ENCODE measurements at regions not wholly inside any gene's neighbourhood (a gene's known extent, or its start where the extent isn't known, plus 50 kb on each side); places are given as distances from the start of the nearest gene placed in this dataset.
A peak's percentile ranks its signal among the peaks of the same experiment; 100 is the strongest.

GRCh38 chr7:155208681-155209477 lies 88.8 kb upstream of the INSIG1 start:
- Histone ChIP-seq H3K4me1 (peaks cover 0 to 11% (median 3%) of the 10 kb centered on the region in 4 donors), H3K4me3 (no peak overlapping the region), H3K27me3 (peaks cover 0 to 48% (median 0%) of the 10 kb centered on the region in 3 donors), H3K27ac (peak overlapping the region in 4 of 5 donors; percentile 24 to 62 (median 41)), H3K36me3 (no peaks in the 10 kb centered on the region), H3K9me3 (no peaks in the 10 kb centered on the region)
- no peak for DNase-seq
- intact Hi-C loops (cut with DNase I; ENCODE audit: low total_unique reads) = no loop called here
- TF ChIP-seq CTCF (IDR thresholded peaks at IDR 0.05) (no peak), POLR2AphosphoS5 (IDR thresholded peaks at IDR 0.05) (no peak), POLR2A (IDR thresholded peaks at IDR 0.05) (no peak), EP300 (IDR thresholded peaks at IDR 0.05) (no peak)
- 57 to 77% (median 68%) methylated on average over 10 to 15 of the region's 15 CpGs for WGBS, 5 donors

- TF ChIP-seq POLR2AphosphoS5 (IDR thresholded peaks at IDR 0.05) = no peak
- no peak for TF ChIP-seq POLR2A (IDR thresholded peaks at IDR 0.05)
- TF ChIP-seq CTCF (IDR thresholded peaks at IDR 0.05) = no peak
- no peak for TF ChIP-seq EP300 (IDR thresholded peaks at IDR 0.05)
- Histone ChIP-seq H3K4me3 (no peak overlapping the region), H3K36me3 (no peaks in the 10 kb centered on the region), H3K27ac (peak overlapping the region; percentile 4 to 62 (median 33)), H3K27me3 (peaks cover 0 to 52% (median 6%) of the 10 kb centered on the region in 3 donors), H3K4me1 (peaks cover 0 to 15% (median 3%) of the 10 kb centered on the region in 4 donors), H3K9me3 (no peaks in the 10 kb centered on the region)
- WGBS, 5 donors = 46 to 60% (median 50%) methylated on average over 19 to 21 of the region's 21 CpGs
- DNase-seq = no peak
- intact Hi-C loops (cut with DNase I; ENCODE audit: low total_unique reads) = no loop called here
Observed at GRCh38 chr7:155209478-155210319, 88.0 kb upstream of the INSIG1 start.

- no peaks in the 10 kb centered on the region for H3K36me3 ChIP-seq
- TF ChIP-seq CTCF (IDR thresholded peaks at IDR 0.05) (no peak), EP300 (IDR thresholded peaks at IDR 0.05) (no peak), POLR2A (IDR thresholded peaks at IDR 0.05) (no peak)
- peaks cover 0 to 12% (median 3%) of the 10 kb centered on the region in 4 donors for H3K4me1 ChIP-seq
- intact Hi-C loops (cut with DNase I; ENCODE audit: low total_unique reads) = no loop called here
- H3K27ac ChIP-seq = no peak overlapping the region
- no peaks in the 10 kb centered on the region for H3K9me3 ChIP-seq
- no peak overlapping the region for H3K4me3 ChIP-seq
- DNase-seq = no peak
- H3K27me3 ChIP-seq = peaks cover 0 to 59% (median 12%) of the 10 kb centered on the region in 3 donors
- WGBS, 5 donors = 48 to 64% (median 59%) methylated on average over 7 of the region's 7 CpGs
Observed at GRCh38 chr7:155210356-155210755, 87.3 kb upstream of the INSIG1 start.

GRCh38 chr7:155211173-155211572 lies 86.5 kb upstream of the INSIG1 start:
- H3K4me1 ChIP-seq = peaks cover 0 to 12% (median 3%) of the 10 kb centered on the region in 4 donors
- no peak overlapping the region for H3K27ac ChIP-seq
- H3K36me3 ChIP-seq = no peaks in the 10 kb centered on the region
- no peak for TF ChIP-seq POLR2A (IDR thresholded peaks at IDR 0.05)
- TF ChIP-seq CTCF (IDR thresholded peaks at IDR 0.05) = no peak
- TF ChIP-seq POLR2AphosphoS5 (IDR thresholded peaks at IDR 0.05) = no peak
- no peak for TF ChIP-seq EP300 (IDR thresholded peaks at IDR 0.05)
- peaks cover 0 to 65% (median 12%) of the 10 kb centered on the region in 3 donors for H3K27me3 ChIP-seq
- H3K4me3 ChIP-seq = no peak overlapping the region
- intact Hi-C loops (cut with DNase I; ENCODE audit: low total_unique reads) = no loop called here
- H3K9me3 ChIP-seq = no peaks in the 10 kb centered on the region
- WGBS, 5 donors = 88 to 97% (median 90%) methylated on average over 6 of the region's 6 CpGs
- no peak for DNase-seq
